Lung (tissue), 11 donors: ENCODE measurements at regions not wholly inside any gene's neighbourhood (a gene's known extent, or its start where the extent isn't known, plus 50 kb on each side); places are given as distances from the start of the nearest gene placed in this dataset.

Experiments used
- ATAC-seq: fragments of 200-7000 bp; cut with Tn5 transposase; one replicate; pipeline ENCODE4 v1.9.1; 2020; ENCODE audit warnings: moderate number of reproducible peaks; ENCODE audit not compliant: insufficient read depth, low FRiP score
- DNase-seq, 3 donors: peaks; one replicate each; pipeline ENCODE4 v3.0.0-alpha.2; 2013 to 2017
- H3K27ac ChIP-seq, 2 donors: one replicate each; pipeline ENCODE4 v1.5.1; 2013; ENCODE audit warnings: mild to moderate bottlenecking in 2 of 2, moderate library complexity in 2 of 2, control low read depth in 1 of 2, inconsistent platforms in 1 of 2, low read depth in 1 of 2, low read length in 1 of 2
- H3K27me3 ChIP-seq, 3 donors: one replicate each; pipeline ENCODE4 v1.5.1; 2013; ENCODE audit warnings: low read length in 2 of 3; ENCODE audit not compliant: control insufficient read depth in 3 of 3, insufficient read depth in 3 of 3
- H3K36me3 ChIP-seq, 4 donors: one replicate each; pipeline ENCODE4 v1.5.1; 2013; ENCODE audit warnings: low read length in 4 of 4, mild to moderate bottlenecking in 1 of 4, moderate library complexity in 1 of 4; ENCODE audit not compliant: control insufficient read depth in 4 of 4, insufficient read depth in 4 of 4
- H3K4me1 ChIP-seq, 5 donors: one replicate each; pipeline ENCODE4 v1.5.1; 2013; ENCODE audit warnings: low read length in 5 of 5, mild to moderate bottlenecking in 2 of 5, moderate library complexity in 1 of 5; ENCODE audit not compliant: control insufficient read depth in 5 of 5, insufficient read depth in 5 of 5
- H3K4me3 ChIP-seq: one replicate; pipeline ENCODE4 v1.5.1; 2013; ENCODE audit warnings: mild to moderate bottlenecking, control low read depth, moderate library complexity
- H3K9ac ChIP-seq, 2 donors: one replicate each; pipeline ENCODE4 v1.5.1; 2013; ENCODE audit warnings: low read length in 2 of 2, control low read depth in 1 of 2; ENCODE audit not compliant: insufficient read depth in 1 of 2
- H3K9me3 ChIP-seq, 4 donors: one replicate each; pipeline ENCODE4 v1.5.1; 2013; ENCODE audit warnings: low read length in 3 of 4, mild to moderate bottlenecking in 1 of 4, moderate library complexity in 1 of 4; ENCODE audit not compliant: control insufficient read depth in 4 of 4, insufficient read depth in 3 of 4
- WGBS, 2 donors: extraction: QIAGEN DNeasy Blood & Tissue Kit; methylation state at CpG; one replicate each; pipeline ENCODE4 v1.1.7; 2013; 5-methylcytosine and 5-hydroxymethylcytosine counted together
- TF ChIP-seq, protein P1 (sequence below): IDR thresholded peaks from 2 replicates; pipeline ENCODE4 v1.5.1; 2012; ENCODE audit warnings: mild to moderate bottlenecking; ENCODE audit errors: control extremely low read depth, extremely low read depth
- donor health status: control.
- donor health status: control.
- donor health status: Bipolar disorder and iron deficiency.
- donor health status: healthy.
- donor health status: DM: yes; HTN: yes; CAD: no.

DNA sequence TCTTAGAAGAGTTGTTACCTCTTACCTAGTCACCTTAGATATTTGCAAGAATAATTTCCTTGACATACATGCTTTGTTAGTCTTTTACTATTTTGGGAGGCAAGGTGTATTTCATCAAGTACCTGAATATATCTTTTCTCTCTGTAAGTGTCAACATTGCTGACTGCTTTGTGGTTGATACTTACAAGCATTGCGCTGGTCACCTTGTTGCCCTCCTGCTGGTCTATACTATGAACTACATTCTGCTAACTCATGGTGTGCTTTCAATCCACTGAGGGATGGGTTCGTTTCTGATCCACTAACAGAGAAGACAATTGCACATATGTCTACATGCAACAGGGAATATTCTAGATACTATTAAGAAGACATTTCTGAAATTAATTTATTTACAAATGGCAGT is 837.8 kb upstream of the COBL start:
- Histone ChIP-seq H3K27ac (no peak overlapping the region), H3K27me3 (no peaks in the 10 kb centered on the region), H3K9me3 (no peaks in the 10 kb centered on the region), H3K4me3 (no peak overlapping the region), H3K36me3 (no peaks in the 10 kb centered on the region), H3K4me1 (no peaks in the 10 kb centered on the region), H3K9ac (no peak overlapping the region)
- 88% methylated on average over 2 of the region's 2 CpGs for WGBS, 2 donors
- DNase-seq (no peak), ATAC-seq (no peak)
- TF ChIP-seq, protein P1, sequence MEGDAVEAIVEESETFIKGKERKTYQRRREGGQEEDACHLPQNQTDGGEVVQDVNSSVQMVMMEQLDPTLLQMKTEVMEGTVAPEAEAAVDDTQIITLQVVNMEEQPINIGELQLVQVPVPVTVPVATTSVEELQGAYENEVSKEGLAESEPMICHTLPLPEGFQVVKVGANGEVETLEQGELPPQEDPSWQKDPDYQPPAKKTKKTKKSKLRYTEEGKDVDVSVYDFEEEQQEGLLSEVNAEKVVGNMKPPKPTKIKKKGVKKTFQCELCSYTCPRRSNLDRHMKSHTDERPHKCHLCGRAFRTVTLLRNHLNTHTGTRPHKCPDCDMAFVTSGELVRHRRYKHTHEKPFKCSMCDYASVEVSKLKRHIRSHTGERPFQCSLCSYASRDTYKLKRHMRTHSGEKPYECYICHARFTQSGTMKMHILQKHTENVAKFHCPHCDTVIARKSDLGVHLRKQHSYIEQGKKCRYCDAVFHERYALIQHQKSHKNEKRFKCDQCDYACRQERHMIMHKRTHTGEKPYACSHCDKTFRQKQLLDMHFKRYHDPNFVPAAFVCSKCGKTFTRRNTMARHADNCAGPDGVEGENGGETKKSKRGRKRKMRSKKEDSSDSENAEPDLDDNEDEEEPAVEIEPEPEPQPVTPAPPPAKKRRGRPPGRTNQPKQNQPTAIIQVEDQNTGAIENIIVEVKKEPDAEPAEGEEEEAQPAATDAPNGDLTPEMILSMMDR, result no peak

DNA sequence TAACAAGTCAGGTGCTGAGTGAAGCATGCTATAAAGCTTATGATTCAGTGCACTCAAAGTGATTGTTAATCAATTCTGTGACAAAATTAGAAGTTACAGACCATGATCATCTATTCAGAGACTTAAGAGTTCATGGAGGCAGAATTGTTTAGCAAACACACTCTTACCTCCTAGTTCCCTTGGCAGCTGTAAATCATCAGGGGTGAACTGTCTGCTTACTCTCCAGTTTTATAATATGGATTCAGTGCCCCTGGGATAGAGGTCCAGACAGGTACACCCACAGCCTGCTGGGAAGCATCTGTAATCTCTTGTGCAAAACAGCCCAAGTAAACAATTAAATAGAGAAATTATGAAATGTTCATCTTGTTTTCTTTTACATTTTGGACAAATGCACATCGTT is 835.0 kb upstream of the COBL start:
- 65 to 77% methylated on average over 1 of the region's 1 CpG for WGBS, 2 donors
- TF ChIP-seq, protein P1, result no peak
- Histone ChIP-seq H3K36me3 (no peaks in the 10 kb centered on the region), H3K4me3 (no peak overlapping the region), H3K27me3 (no peaks in the 10 kb centered on the region), H3K9me3 (no peaks in the 10 kb centered on the region), H3K4me1 (no peaks in the 10 kb centered on the region), H3K9ac (no peak overlapping the region), H3K27ac (no peak overlapping the region)
- ATAC-seq, result no peak
- no peak for DNase-seq

DNA sequence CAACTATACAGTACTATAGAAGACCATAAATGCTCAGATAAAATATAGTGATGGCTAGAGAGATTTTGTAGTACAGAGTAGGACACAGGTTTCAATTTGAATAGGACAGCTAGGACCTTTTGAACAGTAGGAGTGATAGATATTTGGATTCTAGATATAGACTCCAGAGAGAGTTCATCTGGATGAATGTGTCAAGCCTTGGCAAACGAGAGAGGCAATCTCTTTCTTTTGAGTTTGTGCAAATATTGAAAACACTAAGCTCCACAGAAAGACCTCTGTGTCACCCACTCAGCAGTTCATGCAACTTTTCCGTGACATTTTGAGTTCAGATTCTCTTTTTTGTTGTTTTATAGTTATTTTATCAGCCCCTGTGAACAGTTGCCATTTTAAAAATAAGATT is 834.3 kb upstream of the COBL start:
- no peak overlapping the region for H3K9ac ChIP-seq
- DNase-seq (no peak), ATAC-seq (no peak)
- no peaks in the 10 kb centered on the region for H3K36me3 ChIP-seq
- no peak overlapping the region for H3K4me3 ChIP-seq
- no peaks in the 10 kb centered on the region for H3K4me1 ChIP-seq
- H3K27ac ChIP-seq, result no peak overlapping the region
- TF ChIP-seq, protein P1, result no peak
- no peaks in the 10 kb centered on the region for H3K9me3 ChIP-seq
- 52 to 61% methylated on average over 2 of the region's 2 CpGs for WGBS, 2 donors
- H3K27me3 ChIP-seq, result no peaks in the 10 kb centered on the region

DNA sequence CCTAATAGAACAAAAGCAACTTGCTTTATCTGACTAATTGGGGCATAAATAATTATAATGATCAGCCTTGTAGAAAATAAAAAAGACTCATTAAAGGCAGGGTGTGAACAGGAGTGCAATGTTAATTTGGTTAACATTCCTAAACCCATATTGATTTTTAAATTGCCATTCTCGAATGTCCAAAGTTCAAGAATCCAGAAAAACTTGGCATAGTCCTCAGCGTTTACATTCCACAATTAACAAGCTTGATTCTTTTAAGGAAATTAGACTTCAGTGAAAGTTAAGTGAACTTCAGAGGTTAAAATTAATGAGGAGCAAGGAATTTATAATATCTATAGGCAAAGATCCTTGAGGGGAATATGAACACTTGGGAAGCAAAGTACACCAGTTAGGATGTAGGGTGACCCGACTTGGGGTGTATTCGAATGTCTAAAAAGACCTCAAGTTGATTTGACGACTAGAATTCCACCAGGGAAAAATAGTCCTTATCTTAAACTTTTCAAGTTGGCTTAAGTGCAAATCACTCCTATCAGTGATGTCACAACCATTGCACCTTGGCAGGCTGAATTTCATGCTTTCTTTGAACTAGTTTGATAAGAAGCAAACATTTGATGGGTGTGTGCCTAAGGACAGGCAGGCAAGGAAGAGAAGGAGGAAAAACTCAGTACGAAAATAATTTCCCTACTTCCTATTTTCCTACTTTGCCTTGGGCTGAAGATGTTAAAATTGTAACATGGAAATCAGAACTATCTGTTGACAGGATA is 830.4 kb upstream of the COBL start:
- Histone ChIP-seq H3K4me3 (no peak overlapping the region), H3K27ac (no peak overlapping the region), H3K36me3 (no peaks in the 10 kb centered on the region), H3K27me3 (no peaks in the 10 kb centered on the region), H3K4me1 (no peaks in the 10 kb centered on the region), H3K9me3 (no peaks in the 10 kb centered on the region), H3K9ac (no peak overlapping the region)
- DNase-seq, result peak in 2 of 3 donors; percentile 14 to 34
- TF ChIP-seq, protein P1, result no peak
- ATAC-seq, result no peak
- 52 to 71% methylated on average over 6 of the region's 6 CpGs for WGBS, 2 donors
